Liver (tissue), 8 donors: ENCODE measurements at regions not wholly inside any gene's neighbourhood (a gene's known extent, or its start where the extent isn't known, plus 50 kb on each side); places are given as distances from the start of the nearest gene placed in this dataset.

Experiments used
- DNase-seq: peaks from one replicate; pipeline ENCODE4 v3.0.0-alpha.2; 2017; ENCODE audit warnings: low spot score
- H3K27ac ChIP-seq, 2 donors: one replicate each; pipeline ENCODE4 v1.7.0; 2013; ENCODE audit warnings: inconsistent platforms in 2 of 2, low read length in 2 of 2, control low read depth in 1 of 2, low read depth in 1 of 2, mild to moderate bottlenecking in 1 of 2
- H3K27me3 ChIP-seq, 4 donors: one replicate each; pipeline versions ENCODE4 v1.6.1 to v1.7.0; 2013; ENCODE audit warnings: low read length in 3 of 4, inconsistent platforms in 1 of 4, mild to moderate bottlenecking in 1 of 4, moderate library complexity in 1 of 4; ENCODE audit not compliant: control insufficient read depth in 4 of 4, insufficient read depth in 4 of 4
- H3K36me3 ChIP-seq, 4 donors: one replicate each; pipeline versions ENCODE4 v1.6.1 to v1.7.0; 2013; ENCODE audit warnings: low read length in 3 of 4, mild to moderate bottlenecking in 3 of 4, low read depth in 1 of 4, moderate library complexity in 1 of 4; ENCODE audit not compliant: control insufficient read depth in 4 of 4, insufficient read depth in 3 of 4
- H3K4me1 ChIP-seq, 4 donors: one replicate each; pipeline versions ENCODE4 v1.6.1 to v1.7.0; 2013; ENCODE audit warnings: low read length in 3 of 4, mild to moderate bottlenecking in 3 of 4, moderate library complexity in 1 of 4; ENCODE audit not compliant: control insufficient read depth in 4 of 4, insufficient read depth in 4 of 4
- H3K4me3 ChIP-seq, 3 donors: one replicate each; pipeline versions ENCODE4 v1.6.1 to v1.7.0; 2013; ENCODE audit warnings: low read length in 3 of 3, control low read depth in 1 of 3, low read depth in 1 of 3, mild to moderate bottlenecking in 1 of 3
- H3K9ac ChIP-seq, 2 donors: one replicate each; pipeline ENCODE4 v1.7.0; 2013; ENCODE audit warnings: low read length in 2 of 2, mild to moderate bottlenecking in 2 of 2, moderate library complexity in 2 of 2, control low read depth in 1 of 2, low read depth in 1 of 2
- H3K9me3 ChIP-seq, 4 donors: one replicate each; pipeline versions ENCODE4 v1.6.1 to v1.7.0; 2013; ENCODE audit warnings: low read length in 3 of 4; ENCODE audit not compliant: control insufficient read depth in 4 of 4
- EGR1 ChIP-seq, 2 donors: IDR thresholded peaks; 2 replicates each; pipeline ENCODE4 v1.6.1; 2016 to 2018; ENCODE audit warnings: antibody characterized with exemption in 2 of 2, low read depth in 2 of 2
- FOXA1 ChIP-seq: IDR thresholded peaks from 2 replicates; pipeline ENCODE4 v1.6.1; 2016; ENCODE audit warnings: antibody characterized with exemption
- FOXA2 ChIP-seq: IDR thresholded peaks from 2 replicates; pipeline ENCODE4 v1.6.1; 2016; ENCODE audit warnings: antibody characterized with exemption
- GABPA ChIP-seq, 2 donors: IDR thresholded peaks in 1 of 2; conservative IDR thresholded peaks in 1 of 2; 2 replicates each; pipeline ENCODE4 v1.6.1; 2016; ENCODE audit warnings: antibody characterized with exemption in 2 of 2, mild to moderate bottlenecking in 1 of 2, moderate library complexity in 1 of 2
- HNF4A ChIP-seq, 2 donors: conservative IDR thresholded peaks; 2 replicates each; pipeline ENCODE4 v1.6.1; 2016; ENCODE audit warnings: antibody characterized with exemption in 2 of 2, mild to moderate bottlenecking in 2 of 2
- HNF4G ChIP-seq: IDR thresholded peaks from 2 replicates; pipeline ENCODE4 v1.6.1; 2016; ENCODE audit warnings: antibody characterized with exemption
- JUND ChIP-seq, 2 donors: IDR thresholded peaks; 2 replicates each; pipeline ENCODE4 v1.6.1; 2016; ENCODE audit warnings: antibody characterized with exemption in 2 of 2
- RAD21 ChIP-seq, 2 donors: IDR thresholded peaks; 2 replicates each; pipeline ENCODE4 v1.6.1; 2016; ENCODE audit warnings: antibody characterized with exemption in 2 of 2, mild to moderate bottlenecking in 2 of 2
- RXRA ChIP-seq, 2 donors: IDR thresholded peaks; 2 replicates each; pipeline ENCODE4 v1.6.1; 2017 to 2018; ENCODE audit warnings: antibody characterized with exemption in 2 of 2, mild to moderate bottlenecking in 1 of 2
- SP1 ChIP-seq: IDR thresholded peaks from 2 replicates; pipeline ENCODE4 v1.6.1; 2018; ENCODE audit warnings: antibody characterized with exemption, mild to moderate bottlenecking
- TAF1 ChIP-seq: conservative IDR thresholded peaks from 2 replicates; pipeline ENCODE4 v1.6.1; 2016; ENCODE audit warnings: antibody characterized with exemption, mild to moderate bottlenecking
- YY1 ChIP-seq: IDR thresholded peaks from 2 replicates; pipeline ENCODE4 v1.6.1; 2016; ENCODE audit warnings: antibody characterized with exemption, mild to moderate bottlenecking
- whole genome bisulfite sequencing: extraction: QIAGEN DNeasy Blood & Tissue Kit; methylation state at CpG from one replicate; pipeline ENCODE4 v1.1.7; 2013; 5-methylcytosine and 5-hydroxymethylcytosine counted together
- TF ChIP-seq, protein P1 (sequence below): IDR thresholded peaks from 2 replicates; pipeline ENCODE4 v1.6.1; 2016; ENCODE audit warnings: antibody characterized with exemption
- TF ChIP-seq, protein P2 (sequence below): IDR thresholded peaks from 2 replicates; pipeline ENCODE4 v1.6.1; 2016; ENCODE audit warnings: antibody characterized with exemption
- TF ChIP-seq, protein P3 (sequence below): fragments of 150-350 bp; IDR thresholded peaks from 2 replicates; pipeline ENCODE4 v1.5.1; 2017; ENCODE audit warnings: improper control_type of control experiment, low read depth, low read length; ENCODE audit not compliant: missing input control
- TF ChIP-seq, protein P4 (sequence below): IDR thresholded peaks from 2 replicates; pipeline ENCODE4 v1.6.1; 2016; ENCODE audit warnings: antibody characterized with exemption
- donor health status: healthy.
- donor health status: healthy.
- donor health status: healthy.
- donor health status: healthy.
- donor health status: healthy.

DNA sequence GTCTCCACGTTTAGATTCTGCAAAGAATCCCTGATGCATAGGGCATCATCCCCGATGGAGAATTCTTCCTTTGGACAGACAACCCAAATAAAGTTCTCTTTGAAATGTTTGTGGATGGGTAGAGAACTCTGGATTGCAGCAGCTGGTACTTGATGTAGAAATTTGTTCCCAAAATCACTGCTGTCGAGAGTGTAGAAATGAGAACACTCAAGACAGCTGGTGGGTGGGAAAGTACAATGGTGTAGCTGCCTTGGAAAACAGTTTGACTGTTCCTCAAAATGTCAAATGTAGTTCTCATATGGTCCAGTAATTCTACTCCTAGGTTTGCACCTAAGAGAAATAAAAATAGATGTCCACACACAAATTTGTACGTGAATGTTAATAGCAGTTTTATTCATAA, 671.5 kb upstream of the TMEM132C start:
- 72% methylated on average over 4 of the region's 4 CpGs for WGBS

DNA sequence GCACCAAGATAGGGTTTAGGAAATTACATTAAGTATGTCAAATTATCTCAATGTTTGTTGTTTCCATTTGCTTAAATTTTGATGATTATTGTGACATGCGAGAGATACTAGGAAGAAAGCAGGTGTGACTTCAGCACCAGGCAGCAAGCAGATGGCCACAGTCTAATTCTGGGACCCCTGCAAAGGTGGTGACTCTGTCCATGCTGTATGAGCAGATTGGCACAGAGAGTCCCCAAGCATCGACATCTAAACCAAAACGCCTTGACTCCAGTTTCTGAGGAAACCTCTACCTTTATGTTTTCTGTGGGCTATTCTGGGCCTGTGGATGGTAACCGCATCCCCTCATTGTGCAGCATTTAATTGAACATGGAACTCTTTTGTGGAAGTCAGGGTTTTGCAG, 670.1 kb upstream of the TMEM132C start:
- TF ChIP-seq RXRA (IDR thresholded peaks at IDR 0.05) (no peak), EGR1 (IDR thresholded peaks at IDR 0.05; ENCODE audit: low read depth in 2 of 2) (no peak), RAD21 (IDR thresholded peaks at IDR 0.05) (no peak)

More for the DNA sequence above, 671.5 kb upstream of the TMEM132C start:
- H3K4me3 ChIP-seq, result no peak overlapping the region
- H3K9me3 ChIP-seq, result no peaks in the 10 kb centered on the region
- no peak overlapping the region for H3K27ac ChIP-seq
- peaks cover 0 to 7% (median under 1%) of the 10 kb centered on the region in 4 donors for H3K27me3 ChIP-seq
- no peak for DNase-seq
- no peak for TF ChIP-seq SP1
- no peak for TF ChIP-seq RAD21 (IDR thresholded peaks at IDR 0.05)
- no peak for TF ChIP-seq HNF4A (conservative IDR thresholded peaks at IDR 0.05)
- TF ChIP-seq, protein P1, sequence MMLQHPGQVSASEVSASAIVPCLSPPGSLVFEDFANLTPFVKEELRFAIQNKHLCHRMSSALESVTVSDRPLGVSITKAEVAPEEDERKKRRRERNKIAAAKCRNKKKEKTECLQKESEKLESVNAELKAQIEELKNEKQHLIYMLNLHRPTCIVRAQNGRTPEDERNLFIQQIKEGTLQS, result no peak
- TF ChIP-seq TAF1, result no peak
- TF ChIP-seq, protein P2, sequence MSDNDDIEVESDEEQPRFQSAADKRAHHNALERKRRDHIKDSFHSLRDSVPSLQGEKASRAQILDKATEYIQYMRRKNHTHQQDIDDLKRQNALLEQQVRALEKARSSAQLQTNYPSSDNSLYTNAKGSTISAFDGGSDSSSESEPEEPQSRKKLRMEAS, result no peak
- no peak for TF ChIP-seq RXRA (IDR thresholded peaks at IDR 0.05)
- TF ChIP-seq HNF4G, result no peak
- TF ChIP-seq YY1, result no peak
- TF ChIP-seq GABPA (IDR thresholded peaks at IDR 0.05 in 1 of 2, conservative IDR thresholded peaks at IDR 0.05 in 1 of 2), result no peak
- no peak for TF ChIP-seq JUND (IDR thresholded peaks at IDR 0.05)
- TF ChIP-seq FOXA1, result no peak
- no peak for TF ChIP-seq FOXA2
- TF ChIP-seq EGR1 (IDR thresholded peaks at IDR 0.05; ENCODE audit: low read depth in 2 of 2), result no peak
- TF ChIP-seq, protein P3, sequence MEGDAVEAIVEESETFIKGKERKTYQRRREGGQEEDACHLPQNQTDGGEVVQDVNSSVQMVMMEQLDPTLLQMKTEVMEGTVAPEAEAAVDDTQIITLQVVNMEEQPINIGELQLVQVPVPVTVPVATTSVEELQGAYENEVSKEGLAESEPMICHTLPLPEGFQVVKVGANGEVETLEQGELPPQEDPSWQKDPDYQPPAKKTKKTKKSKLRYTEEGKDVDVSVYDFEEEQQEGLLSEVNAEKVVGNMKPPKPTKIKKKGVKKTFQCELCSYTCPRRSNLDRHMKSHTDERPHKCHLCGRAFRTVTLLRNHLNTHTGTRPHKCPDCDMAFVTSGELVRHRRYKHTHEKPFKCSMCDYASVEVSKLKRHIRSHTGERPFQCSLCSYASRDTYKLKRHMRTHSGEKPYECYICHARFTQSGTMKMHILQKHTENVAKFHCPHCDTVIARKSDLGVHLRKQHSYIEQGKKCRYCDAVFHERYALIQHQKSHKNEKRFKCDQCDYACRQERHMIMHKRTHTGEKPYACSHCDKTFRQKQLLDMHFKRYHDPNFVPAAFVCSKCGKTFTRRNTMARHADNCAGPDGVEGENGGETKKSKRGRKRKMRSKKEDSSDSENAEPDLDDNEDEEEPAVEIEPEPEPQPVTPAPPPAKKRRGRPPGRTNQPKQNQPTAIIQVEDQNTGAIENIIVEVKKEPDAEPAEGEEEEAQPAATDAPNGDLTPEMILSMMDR, result no peak
- TF ChIP-seq, protein P4, sequence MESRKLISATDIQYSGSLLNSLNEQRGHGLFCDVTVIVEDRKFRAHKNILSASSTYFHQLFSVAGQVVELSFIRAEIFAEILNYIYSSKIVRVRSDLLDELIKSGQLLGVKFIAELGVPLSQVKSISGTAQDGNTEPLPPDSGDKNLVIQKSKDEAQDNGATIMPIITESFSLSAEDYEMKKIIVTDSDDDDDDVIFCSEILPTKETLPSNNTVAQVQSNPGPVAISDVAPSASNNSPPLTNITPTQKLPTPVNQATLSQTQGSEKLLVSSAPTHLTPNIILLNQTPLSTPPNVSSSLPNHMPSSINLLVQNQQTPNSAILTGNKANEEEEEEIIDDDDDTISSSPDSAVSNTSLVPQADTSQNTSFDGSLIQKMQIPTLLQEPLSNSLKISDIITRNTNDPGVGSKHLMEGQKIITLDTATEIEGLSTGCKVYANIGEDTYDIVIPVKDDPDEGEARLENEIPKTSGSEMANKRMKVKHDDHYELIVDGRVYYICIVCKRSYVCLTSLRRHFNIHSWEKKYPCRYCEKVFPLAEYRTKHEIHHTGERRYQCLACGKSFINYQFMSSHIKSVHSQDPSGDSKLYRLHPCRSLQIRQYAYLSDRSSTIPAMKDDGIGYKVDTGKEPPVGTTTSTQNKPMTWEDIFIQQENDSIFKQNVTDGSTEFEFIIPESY, result no peak
- H3K9ac ChIP-seq, result no peak overlapping the region
- H3K4me1 ChIP-seq, result no peaks in the 10 kb centered on the region
- H3K36me3 ChIP-seq, result no peaks in the 10 kb centered on the region

DNA sequence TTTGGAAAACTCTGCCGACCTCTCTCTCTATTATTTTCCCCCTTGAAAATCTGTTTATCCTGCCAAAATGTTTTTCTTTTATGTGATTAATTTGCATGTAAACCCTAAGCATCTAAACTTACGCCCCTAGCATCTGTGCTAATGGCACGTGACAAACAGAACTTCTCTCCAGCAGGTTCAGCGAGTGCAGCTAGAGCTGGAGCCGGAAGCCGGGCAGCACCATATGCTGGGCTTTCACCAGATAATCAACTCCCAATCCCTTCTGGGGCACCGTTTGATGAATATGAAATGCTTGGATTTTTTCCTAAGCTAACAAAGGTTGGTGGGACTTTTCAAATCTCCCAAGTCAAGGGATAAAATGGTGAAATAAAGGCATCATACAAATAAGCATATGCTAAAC, 667.5 kb upstream of the TMEM132C start:
- DNase-seq, result no peak
- TF ChIP-seq FOXA1, result no peak
- TF ChIP-seq, protein P1, result no peak
- TF ChIP-seq RXRA (IDR thresholded peaks at IDR 0.05), result no peak
- TF ChIP-seq EGR1 (IDR thresholded peaks at IDR 0.05; ENCODE audit: low read depth in 2 of 2), result no peak
- H3K36me3 ChIP-seq, result no peaks in the 10 kb centered on the region
- no peak overlapping the region for H3K9ac ChIP-seq
- 79% methylated on average over 7 of the region's 7 CpGs for WGBS
- H3K27ac ChIP-seq, result no peak overlapping the region
- no peaks in the 10 kb centered on the region for H3K9me3 ChIP-seq
- H3K27me3 ChIP-seq, result no peaks in the 10 kb centered on the region
- no peak overlapping the region for H3K4me3 ChIP-seq
- H3K4me1 ChIP-seq, result no peaks in the 10 kb centered on the region

More for the DNA sequence above, 670.1 kb upstream of the TMEM132C start:
- no peak overlapping the region for H3K4me3 ChIP-seq
- H3K9me3 ChIP-seq, result no peaks in the 10 kb centered on the region
- no peaks in the 10 kb centered on the region for H3K27me3 ChIP-seq
- no peaks in the 10 kb centered on the region for H3K4me1 ChIP-seq
- no peak for DNase-seq
- no peaks in the 10 kb centered on the region for H3K36me3 ChIP-seq
- 92% methylated on average over 4 of the region's 4 CpGs for WGBS
- no peak overlapping the region for H3K27ac ChIP-seq
- no peak overlapping the region for H3K9ac ChIP-seq
